GM21360 (cell line): ENCODE measurements at regions not wholly inside any gene's neighbourhood (a gene's known extent, or its start where the extent isn't known, plus 50 kb on each side); places are given as distances from the start of the nearest gene placed in this dataset.
"Not testable (repeated sequence)": the region's sequence is repeated elsewhere in the genome, so short reads cannot be mapped to it uniquely, and the experiment has no call there.

ENCODE experiments used
- ATAC-seq: cut with Tn5 transposase; IDR thresholded peaks from one replicate; pipeline ENCODE4 v1.9.1; 2021; ENCODE audit warnings: mild to moderate bottlenecking, moderate library complexity; ENCODE audit not compliant: unreplicated experiment

GRCh38 chr11:38060920-38061319, 1462.9 kb upstream of the RAG2 start:
- no peak for ATAC-seq

DNA sequence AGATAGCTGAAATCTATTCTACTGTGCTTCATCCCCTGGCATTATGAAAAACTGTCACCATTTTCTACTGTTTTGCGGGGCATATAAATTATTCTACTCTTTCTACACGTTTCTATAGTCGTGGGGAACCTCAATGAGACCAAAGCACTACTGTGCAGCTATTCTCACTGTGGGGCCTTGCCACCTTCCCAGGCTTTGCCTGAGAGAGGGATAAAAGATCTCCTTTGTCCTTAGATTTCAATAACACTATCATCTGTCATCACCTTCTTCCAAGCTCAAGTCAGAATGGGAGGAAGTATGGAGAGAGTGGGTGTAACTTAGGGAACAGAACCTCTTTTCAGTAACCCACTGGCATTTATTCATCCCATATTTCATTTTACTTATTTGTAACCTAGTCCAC, 1462.1 kb upstream of the RAG2 start:
- ATAC-seq = no peak

DNA sequence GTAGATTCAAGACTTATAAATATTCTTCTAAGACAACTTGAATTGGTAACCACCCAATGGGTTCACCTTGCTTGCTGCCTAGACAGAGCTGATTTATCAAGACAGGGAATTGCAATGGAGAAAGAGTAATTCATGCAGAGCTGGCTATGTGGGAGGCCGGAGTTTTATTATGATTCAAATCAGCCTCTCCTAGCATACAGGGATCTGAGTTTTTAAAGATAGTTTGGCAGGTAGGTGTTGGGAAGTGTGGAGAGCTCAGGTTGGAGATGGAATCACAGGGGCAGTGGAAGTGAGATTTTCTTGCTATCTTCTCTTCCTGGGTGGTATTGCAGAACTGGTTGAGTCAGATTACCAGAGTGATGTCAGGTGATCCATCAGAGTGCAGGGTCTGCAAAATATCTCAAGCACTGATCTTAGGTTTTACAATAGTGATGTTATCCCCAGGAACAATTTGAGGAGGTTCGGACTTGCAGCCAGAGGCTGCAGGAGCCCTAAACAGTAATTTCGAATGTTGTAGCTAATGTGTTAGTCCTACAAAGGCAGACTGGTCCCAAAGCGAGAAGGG, 1448.6 kb upstream of the RAG2 start:
- ATAC-seq = no peak

DNA sequence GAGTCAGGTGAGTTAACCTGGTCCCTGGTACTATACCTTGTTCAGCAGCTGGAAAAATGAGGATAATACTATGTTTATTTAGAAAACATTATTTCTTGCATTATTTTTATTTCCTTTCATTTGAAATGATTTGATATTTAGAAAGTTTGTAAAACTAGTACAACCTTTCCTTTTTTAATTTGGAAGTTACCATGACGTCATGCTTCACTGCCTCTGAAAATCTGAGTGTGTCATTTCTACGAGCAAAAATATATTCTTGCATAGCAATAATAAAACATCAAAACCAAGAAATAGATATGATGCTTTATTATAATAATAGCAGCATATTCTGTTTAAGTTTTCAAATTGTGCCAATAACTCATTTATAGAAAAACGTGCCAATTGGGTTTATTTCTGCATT, 1445.0 kb upstream of the RAG2 start:
- ATAC-seq = no peak

DNA sequence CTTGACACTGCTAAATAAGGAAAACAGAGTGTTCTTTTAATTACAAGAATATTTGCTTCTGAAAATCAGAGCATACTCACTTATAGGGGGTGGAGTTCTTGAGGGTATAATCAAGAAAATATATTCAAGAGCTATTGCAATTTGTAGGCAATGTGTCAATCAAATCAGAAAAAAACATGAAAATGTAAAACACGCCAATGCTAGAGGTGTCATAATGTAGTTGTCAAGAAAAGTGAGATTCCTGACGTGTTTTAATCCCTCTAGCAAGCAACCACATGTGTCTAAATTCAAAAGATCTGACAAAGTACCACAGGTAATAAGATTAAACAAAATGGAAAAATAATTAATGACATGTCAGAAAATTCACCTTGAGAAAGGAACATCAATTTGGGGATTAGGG, 1440.7 kb upstream of the RAG2 start:
- no peak for ATAC-seq

DNA sequence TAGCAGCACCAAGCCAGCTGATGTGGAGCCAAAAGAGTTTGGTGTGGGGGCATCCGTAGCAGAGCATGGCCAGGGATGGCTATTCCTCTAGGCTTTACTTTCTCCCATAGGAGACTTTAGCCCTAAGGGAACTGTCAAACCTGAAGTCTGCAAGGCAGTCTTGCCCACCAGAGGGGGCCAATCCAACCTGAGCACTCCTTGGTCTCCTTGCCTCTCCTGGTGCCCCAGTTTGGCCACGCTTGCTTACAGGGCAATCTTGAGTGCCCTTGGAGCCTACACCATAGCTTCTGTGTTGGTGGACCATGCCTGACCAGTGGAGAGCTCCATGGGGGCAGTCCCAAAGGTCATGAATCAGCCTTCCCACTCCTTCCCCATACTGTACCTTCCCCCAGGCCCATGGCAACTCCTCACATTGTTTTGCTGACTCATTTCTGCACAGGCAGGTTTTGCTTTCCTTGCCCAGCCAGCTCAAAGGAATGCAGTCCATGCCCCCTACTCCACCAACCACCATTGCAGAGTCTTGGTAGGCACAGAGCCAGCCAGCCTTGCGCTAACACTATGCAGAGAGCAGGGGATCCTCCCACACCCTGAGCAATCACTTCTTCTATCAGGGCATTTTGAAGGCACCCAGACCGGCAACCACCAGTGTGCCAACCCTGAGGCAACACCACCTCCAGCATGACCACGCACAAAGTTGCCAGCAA, 1421.2 kb upstream of the RAG2 start:
- no peak for ATAC-seq

DNA sequence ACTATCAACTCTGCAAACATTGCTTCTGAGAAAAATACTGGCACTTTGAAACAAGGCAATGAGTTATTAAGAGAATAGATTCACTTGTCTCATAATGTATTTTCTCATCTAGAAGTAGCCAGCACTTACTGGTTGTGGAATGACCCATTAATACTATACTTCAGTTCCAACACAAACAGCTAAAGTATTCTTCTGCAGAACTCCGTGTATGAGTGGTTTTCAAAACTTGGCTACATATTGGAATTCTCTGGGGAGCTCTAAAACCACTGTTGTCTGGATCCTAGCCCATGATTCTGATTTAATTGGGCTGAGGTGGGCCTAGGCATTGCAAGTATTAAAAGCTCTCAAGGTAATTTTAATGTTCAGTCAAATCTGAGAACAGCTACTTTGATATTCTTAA, 1416.4 kb upstream of the RAG2 start:
- ATAC-seq = no peak

- ATAC-seq = no peak
Observed at GRCh38 chr11:38013157-38013556, 1415.1 kb upstream of the RAG2 start.

DNA sequence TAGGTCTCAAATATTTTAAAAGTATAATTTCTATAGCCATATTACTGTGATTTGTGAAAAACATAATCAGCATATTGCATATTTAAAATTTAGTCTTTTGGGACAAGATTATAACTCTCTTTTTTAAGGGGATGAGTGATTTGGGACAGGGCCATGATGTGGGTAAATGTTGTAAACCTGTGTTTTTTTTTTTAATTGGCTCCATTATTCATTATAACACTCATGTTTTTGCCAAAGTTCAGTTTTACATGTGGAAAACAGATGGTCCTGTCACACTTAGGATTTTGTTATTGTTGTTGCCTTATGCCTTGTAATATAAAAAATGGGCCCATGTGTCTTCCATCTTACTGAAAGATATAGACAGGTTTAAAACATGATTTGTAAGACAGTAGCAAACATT, 1413.5 kb upstream of the RAG2 start:
- ATAC-seq = no peak

- ATAC-seq = no peak
Observed at GRCh38 chr11:38009932-38010331, 1411.9 kb upstream of the RAG2 start.

DNA sequence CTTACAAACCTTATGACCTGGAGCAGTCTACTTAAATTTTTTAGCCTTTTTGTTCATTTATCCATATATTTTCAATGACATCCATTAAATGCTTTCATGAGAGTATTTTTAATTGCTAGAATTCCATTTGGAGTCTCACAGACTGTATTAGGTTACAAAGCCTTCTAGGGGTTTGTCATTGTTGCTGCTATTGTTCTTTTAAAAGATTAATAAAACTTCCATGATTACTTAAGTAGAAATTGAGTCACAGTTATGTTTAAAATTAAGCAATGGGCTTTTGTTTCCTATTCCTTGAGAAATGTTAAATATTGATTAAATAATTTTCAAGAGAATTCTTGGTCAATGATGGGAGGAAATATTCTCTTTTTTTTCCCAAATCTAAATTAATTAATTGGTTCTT, 1408.4 kb upstream of the RAG2 start:
- ATAC-seq = no peak

GRCh38 chr11:38005597-38005996, 1407.6 kb upstream of the RAG2 start:
- no peak for ATAC-seq

GRCh38 chr11:37999171-37999570, 1401.1 kb upstream of the RAG2 start:
- ATAC-seq = no peak

- ATAC-seq = no peak
Observed at GRCh38 chr11:37995886-37996285, 1397.8 kb upstream of the RAG2 start.

DNA sequence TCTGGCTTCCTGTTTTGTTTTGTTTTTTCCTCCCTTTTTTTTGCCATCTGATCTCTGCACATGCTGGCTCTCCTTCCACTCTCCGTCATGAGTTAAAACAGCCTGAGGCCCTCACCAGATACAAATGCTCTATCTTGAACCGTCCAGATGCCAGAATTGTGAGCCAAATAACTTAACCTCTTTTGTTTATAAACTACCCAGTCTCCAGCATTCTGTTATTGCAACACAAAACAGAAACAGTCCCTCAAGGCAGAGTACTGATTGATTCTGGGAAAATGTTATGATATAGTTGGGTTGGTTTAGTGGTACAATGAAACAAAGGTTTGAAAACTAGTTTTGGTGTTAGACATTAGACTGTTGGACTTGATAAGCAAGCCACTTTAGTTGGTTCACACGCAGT, 1390.0 kb upstream of the RAG2 start:
- no peak for ATAC-seq

DNA sequence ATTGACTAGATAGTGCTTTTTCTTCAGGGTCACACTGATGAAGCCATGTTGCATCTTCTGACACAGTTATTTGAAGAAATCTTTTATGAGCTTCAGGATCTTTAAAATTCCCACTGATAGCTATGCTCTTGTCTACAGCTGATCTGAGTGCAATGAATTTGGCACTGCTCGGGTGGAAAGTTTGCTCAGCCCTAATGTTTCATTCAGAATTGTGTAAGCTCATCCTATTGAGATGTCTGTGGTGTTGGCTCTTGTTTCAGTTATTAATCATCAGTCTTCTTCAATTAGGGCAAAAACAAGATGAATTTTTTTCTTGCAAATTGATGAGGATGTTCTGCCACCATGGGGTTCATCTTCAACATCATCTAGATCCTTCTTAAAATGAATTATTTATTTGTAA, 1387.0 kb upstream of the RAG2 start:
- no peak for ATAC-seq

DNA sequence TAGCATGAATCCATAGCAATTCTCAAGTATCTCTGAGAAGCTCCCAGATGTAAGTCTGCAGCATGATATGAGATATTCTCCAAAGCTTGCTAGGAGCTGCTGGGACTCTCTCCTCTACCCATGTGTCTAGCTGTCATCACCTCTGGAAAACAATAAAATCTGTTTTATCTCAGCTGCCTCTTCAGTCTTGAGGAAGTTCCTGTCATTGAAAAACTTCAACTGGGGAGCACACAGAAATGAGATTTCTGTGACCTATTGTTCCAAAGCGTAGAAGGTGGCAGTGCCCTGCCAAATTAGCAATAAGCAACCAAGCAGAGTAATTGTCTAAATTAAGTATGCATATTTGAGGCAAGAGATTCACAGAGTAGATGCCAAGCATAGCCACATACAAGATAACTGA, 1380.6 kb upstream of the RAG2 start:
- ATAC-seq = no peak

GRCh38 chr11:37973941-37974340, 1375.9 kb upstream of the RAG2 start:
- no peak for ATAC-seq

DNA sequence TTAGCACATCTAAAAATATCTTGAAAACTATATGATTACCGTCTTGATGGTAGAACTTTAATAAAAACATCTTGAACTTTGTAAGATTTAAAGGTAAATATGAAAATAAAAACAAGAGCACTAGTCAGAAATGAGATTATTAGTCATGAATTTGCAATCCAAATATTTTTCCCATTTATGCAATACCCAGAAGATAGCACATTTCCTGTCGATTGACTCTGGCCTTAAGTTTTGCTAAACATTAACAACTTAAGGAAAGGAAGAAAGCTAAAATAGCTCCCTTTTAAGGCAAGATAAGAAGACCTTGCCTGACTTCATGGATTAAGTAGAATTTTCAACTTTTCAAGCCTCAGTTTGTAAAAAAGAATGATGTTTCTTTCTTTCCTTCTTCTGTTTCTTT, 1374.7 kb upstream of the RAG2 start:
- no peak for ATAC-seq

DNA sequence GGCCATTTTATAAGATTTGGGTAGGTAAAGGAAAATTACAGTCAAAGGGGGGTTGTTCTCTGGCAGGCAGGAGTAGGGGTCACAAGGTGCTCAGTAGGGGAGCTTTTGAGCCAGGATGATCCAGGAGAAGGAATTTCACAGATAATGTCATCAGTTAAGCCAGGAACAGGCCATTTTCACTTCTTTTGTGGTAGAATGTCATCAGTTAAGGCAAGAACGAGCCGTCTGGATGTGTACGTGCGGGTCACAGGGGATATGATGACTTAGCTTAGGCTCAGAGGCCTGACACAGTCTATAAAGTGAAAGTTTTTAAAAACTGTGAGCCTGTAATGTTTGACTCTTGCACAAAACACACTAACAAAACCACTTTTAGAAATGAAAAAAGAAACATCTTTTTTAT, 1371.3 kb upstream of the RAG2 start:
- not testable (repeated sequence) for ATAC-seq

DNA sequence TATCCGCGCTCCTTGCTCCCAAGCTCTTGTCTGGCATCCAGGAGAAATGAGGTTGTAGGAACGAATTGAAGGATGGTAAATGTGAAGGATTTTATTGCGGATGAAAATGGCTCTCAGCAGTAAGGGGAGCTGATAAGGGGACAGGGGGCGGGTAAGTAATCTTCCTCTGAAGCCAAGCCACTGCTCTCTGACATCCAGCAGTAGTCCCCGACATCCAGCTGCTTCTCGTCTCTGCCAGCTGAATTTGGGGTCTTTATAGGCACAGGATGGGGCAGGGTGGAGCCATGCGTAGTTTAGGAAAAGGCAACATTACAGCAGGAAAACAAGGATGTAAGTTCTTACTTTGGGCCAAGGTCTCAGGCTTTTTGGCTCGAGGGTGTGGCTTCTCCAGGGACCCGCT, 1370.1 kb upstream of the RAG2 start:
- no peak for ATAC-seq

- ATAC-seq = no peak
Observed at GRCh38 chr11:37967635-37968034, 1369.6 kb upstream of the RAG2 start.

GRCh38 chr11:37963440-37963839, 1365.4 kb upstream of the RAG2 start:
- ATAC-seq = no peak
